ENCODE measurements at regions not wholly inside any gene's neighbourhood (a gene's known extent, or its start where the extent isn't known, plus 50 kb on each side); places are given as distances from the start of the nearest gene placed in this dataset.

GRCh38 chr6:51015394-51015793, 196.7 kb downstream of the TFAP2B start:
- no peak for TF ChIP-seq CTCF (IDR thresholded peaks at IDR 0.05; ENCODE audit: low read depth, low read length, poor library complexity, severe bottlenecking)
- TF ChIP-seq EZH2phosphoT487 (IDR thresholded peaks at IDR 0.05; ENCODE audit: borderline replicate concordance, low read length): no peak
